GM12892 (cell line): ENCODE measurements at regions not wholly inside any gene's neighbourhood (a gene's known extent, or its start where the extent isn't known, plus 50 kb on each side); places are given as distances from the start of the nearest gene placed in this dataset.

ENCODE experiments used
- POLR2A ChIP-seq: IDR thresholded peaks from 2 replicates; pipeline ENCODE4 v1.6.1; 2011; ENCODE audit warnings: low read depth, low read length, control low read depth
- POLR2AphosphoS5 ChIP-seq: IDR thresholded peaks from 2 replicates; pipeline ENCODE4 v1.6.1; 2011; ENCODE audit warnings: low read depth, low read length, control low read depth
- TAF1 ChIP-seq: IDR thresholded peaks from 2 replicates; pipeline ENCODE4 v1.6.1; 2011; ENCODE audit warnings: low read depth, mild to moderate bottlenecking, control low read depth, low read length, borderline replicate concordance

GRCh38 chr21:27772816-27773215, 805.9 kb upstream of the ADAMTS5 start:
- TF ChIP-seq POLR2AphosphoS5 (no peak), POLR2A (no peak), TAF1 (no peak)
